Spleen (tissue), 7 donors: ENCODE measurements at regions not wholly inside any gene's neighbourhood (a gene's known extent, or its start where the extent isn't known, plus 50 kb on each side); places are given as distances from the start of the nearest gene placed in this dataset.

Source experiments
- POLR2A ChIP-seq, 3 donors: fragments of 450-650 bp; IDR thresholded peaks; one replicate each; pipeline ENCODE4 v1.5.1; 2017; ENCODE audit warnings: antibody characterized with exemption in 3 of 3, mild to moderate bottlenecking in 1 of 3
- POLR2AphosphoS5 ChIP-seq, 3 donors: sonication (generic); formaldehyde crosslinking; IDR thresholded peaks; one replicate each; pipeline ENCODE4 v1.5.1; 2017; ENCODE audit warnings: antibody characterized with exemption in 3 of 3
- TF ChIP-seq, protein P1 (sequence below), 11 experiments: fragments of 200-600 bp in 7 of 11; fragments of 450-650 bp in 4 of 11; sonication (generic) in 4 of 11; IDR thresholded peaks in 8 of 11; conservative IDR thresholded peaks in 3 of 11; 1 replicate in 7 of 11; 2 replicates in 4 of 11; pipeline versions ENCODE4 v1.4.0 to v1.8.0; 2016 to 2021; ENCODE audit warnings: antibody characterized with exemption in 11 of 11, inconsistent platforms in 4 of 11, mild to moderate bottlenecking in 1 of 11
- donor health status: DM: no; HTN: no; CAD: no; lungs with moderate emphysema.
- donor health status: DM: no; HTN: no; CAD: no.
- donor health status: DM: no; HTN: no; CAD: no.

DNA sequence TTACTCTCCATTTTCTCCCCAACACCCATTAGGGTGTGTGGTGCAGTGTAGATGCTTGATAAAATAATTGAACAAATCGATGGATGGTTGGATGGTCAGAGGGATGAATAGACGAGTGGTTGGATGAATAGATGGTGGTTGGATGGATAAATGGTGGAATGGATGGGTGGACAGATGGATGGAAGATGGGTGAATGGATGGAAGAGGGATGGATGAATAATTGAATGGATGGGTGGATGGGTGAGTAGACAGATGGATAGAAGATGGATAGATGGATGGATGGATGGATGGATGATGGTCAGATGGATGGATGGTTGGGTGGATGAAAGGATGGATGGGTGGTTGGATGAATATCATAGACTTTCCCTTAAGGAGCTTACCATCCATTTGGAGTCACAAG, 95.0 kb upstream of the BOD1 start:
- TF ChIP-seq, protein P1, sequence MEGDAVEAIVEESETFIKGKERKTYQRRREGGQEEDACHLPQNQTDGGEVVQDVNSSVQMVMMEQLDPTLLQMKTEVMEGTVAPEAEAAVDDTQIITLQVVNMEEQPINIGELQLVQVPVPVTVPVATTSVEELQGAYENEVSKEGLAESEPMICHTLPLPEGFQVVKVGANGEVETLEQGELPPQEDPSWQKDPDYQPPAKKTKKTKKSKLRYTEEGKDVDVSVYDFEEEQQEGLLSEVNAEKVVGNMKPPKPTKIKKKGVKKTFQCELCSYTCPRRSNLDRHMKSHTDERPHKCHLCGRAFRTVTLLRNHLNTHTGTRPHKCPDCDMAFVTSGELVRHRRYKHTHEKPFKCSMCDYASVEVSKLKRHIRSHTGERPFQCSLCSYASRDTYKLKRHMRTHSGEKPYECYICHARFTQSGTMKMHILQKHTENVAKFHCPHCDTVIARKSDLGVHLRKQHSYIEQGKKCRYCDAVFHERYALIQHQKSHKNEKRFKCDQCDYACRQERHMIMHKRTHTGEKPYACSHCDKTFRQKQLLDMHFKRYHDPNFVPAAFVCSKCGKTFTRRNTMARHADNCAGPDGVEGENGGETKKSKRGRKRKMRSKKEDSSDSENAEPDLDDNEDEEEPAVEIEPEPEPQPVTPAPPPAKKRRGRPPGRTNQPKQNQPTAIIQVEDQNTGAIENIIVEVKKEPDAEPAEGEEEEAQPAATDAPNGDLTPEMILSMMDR (IDR thresholded peaks at IDR 0.05 in 8 of 11, conservative IDR thresholded peaks at IDR 0.05 in 3 of 11) = no peak
- TF ChIP-seq POLR2A (IDR thresholded peaks at IDR 0.05) (no peak), POLR2AphosphoS5 (IDR thresholded peaks at IDR 0.05) (no peak)
